Mesothelial cell of epicardium (in vitro differentiated cells): ENCODE measurements at regions not wholly inside any gene's neighbourhood (a gene's known extent, or its start where the extent isn't known, plus 50 kb on each side); places are given as distances from the start of the nearest gene placed in this dataset.

Experiments used
- DNase-seq, 2 experiments: peaks; one replicate each; pipeline ENCODE4 v3.0.0; 2021; ENCODE audit warnings: low spot score in 2 of 2; ENCODE audit not compliant: unreplicated experiment in 2 of 2
- H3K27ac Mint-ChIP-seq: 2 replicates; pipeline ENCODE4 v1.8.0; 2021; ENCODE audit warnings: mixed read lengths
- H3K27me3 Mint-ChIP-seq: 2 replicates; pipeline ENCODE4 v1.8.0; 2021; ENCODE audit warnings: low read depth, mixed read lengths
- H3K36me3 Mint-ChIP-seq: 2 replicates; pipeline ENCODE4 v1.8.0; 2021; ENCODE audit warnings: mixed read lengths
- H3K4me1 Mint-ChIP-seq: 2 replicates; pipeline ENCODE4 v1.8.0; 2021; ENCODE audit warnings: mixed read lengths
- H3K4me3 Mint-ChIP-seq: 2 replicates; pipeline ENCODE4 v1.8.0; 2021; ENCODE audit warnings: mild to moderate bottlenecking, moderate library complexity, mixed read lengths
- H3K9me3 Mint-ChIP-seq: 2 replicates; pipeline ENCODE4 v1.8.0; 2021; ENCODE audit warnings: mixed read lengths
- CTCF ChIP-seq: fragments of 200-600 bp; sonication (generic); IDR thresholded peaks from one replicate; pipeline ENCODE4 v1.5.0; 2021; ENCODE audit warnings: antibody characterized with exemption; ENCODE audit not compliant: unreplicated experiment

DNA sequence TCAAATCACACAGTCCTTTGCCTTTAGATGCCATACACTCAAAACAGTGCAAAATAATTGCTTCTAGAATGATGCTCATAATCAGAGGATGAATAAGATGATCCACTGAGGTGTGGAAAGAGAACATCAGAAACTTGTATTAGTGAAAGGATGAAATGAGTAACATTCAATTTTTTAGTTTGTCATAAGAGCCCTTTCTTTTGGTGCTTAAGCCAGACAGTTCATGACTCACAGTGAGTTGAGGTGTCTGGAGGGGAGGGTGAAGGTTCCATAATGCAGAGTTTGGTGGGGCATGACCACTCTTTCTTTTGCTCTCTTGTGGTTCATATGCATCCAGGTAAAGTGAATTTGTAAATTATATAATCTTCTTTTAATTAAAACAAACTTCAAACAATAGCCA is 415.0 kb upstream of the CELF4 start:
- Mint-ChIP-seq H3K36me3 (no peaks in the 10 kb centered on the region), H3K4me1 (peaks cover 2% of the 10 kb centered on the region), H3K4me3 (no peak overlapping the region), H3K27ac (no peak overlapping the region), H3K27me3 (no peaks in the 10 kb centered on the region), H3K9me3 (peaks cover 20% of the 10 kb centered on the region)
- no peak for TF ChIP-seq CTCF
- no peak for DNase-seq

DNA sequence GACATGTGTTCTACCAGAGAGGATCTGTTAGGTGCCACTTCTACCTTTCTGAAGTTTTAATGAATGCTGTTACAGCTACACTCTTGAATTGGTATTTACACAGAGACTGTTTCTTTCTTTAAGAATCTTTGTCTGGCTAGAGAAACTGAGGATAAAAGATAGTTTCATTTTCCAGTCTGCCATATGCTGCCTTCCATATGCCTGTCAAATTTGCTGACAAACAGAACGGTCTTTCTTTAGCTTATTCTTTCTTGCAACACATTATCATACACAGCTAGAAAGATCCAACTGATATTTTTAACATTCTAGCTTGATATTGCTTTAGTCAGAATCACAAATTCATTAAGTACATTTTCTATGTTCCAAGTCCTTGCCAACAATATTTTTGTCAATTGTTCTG is 409.8 kb upstream of the CELF4 start:
- no peak for TF ChIP-seq CTCF
- Mint-ChIP-seq H3K4me1 (no peaks in the 10 kb centered on the region), H3K36me3 (peaks cover 3% of the 10 kb centered on the region), H3K4me3 (no peak overlapping the region), H3K27ac (no peak overlapping the region), H3K9me3 (peaks cover 34% of the 10 kb centered on the region), H3K27me3 (no peaks in the 10 kb centered on the region)
- no peak for DNase-seq

GRCh38 chr18:37967261-37967660 is 401.7 kb upstream of the CELF4 start:
- Mint-ChIP-seq H3K36me3 (no peaks in the 10 kb centered on the region), H3K27ac (no peak overlapping the region), H3K9me3 (no peaks in the 10 kb centered on the region), H3K4me3 (no peak overlapping the region), H3K4me1 (no peaks in the 10 kb centered on the region), H3K27me3 (no peaks in the 10 kb centered on the region)
- no peak for TF ChIP-seq CTCF
- no peak for DNase-seq

- peaks cover under 1% of the 10 kb centered on the region for H3K27me3 Mint-ChIP-seq
- H3K27ac Mint-ChIP-seq = no peak overlapping the region
- no peaks in the 10 kb centered on the region for H3K4me1 Mint-ChIP-seq
- H3K9me3 Mint-ChIP-seq = peaks cover 6% of the 10 kb centered on the region
- H3K36me3 Mint-ChIP-seq = no peaks in the 10 kb centered on the region
- no peak overlapping the region for H3K4me3 Mint-ChIP-seq
- no peak for TF ChIP-seq CTCF
- DNase-seq = no peak
Observed at GRCh38 chr18:37965572-37965970, 400.0 kb upstream of the CELF4 start.

DNA sequence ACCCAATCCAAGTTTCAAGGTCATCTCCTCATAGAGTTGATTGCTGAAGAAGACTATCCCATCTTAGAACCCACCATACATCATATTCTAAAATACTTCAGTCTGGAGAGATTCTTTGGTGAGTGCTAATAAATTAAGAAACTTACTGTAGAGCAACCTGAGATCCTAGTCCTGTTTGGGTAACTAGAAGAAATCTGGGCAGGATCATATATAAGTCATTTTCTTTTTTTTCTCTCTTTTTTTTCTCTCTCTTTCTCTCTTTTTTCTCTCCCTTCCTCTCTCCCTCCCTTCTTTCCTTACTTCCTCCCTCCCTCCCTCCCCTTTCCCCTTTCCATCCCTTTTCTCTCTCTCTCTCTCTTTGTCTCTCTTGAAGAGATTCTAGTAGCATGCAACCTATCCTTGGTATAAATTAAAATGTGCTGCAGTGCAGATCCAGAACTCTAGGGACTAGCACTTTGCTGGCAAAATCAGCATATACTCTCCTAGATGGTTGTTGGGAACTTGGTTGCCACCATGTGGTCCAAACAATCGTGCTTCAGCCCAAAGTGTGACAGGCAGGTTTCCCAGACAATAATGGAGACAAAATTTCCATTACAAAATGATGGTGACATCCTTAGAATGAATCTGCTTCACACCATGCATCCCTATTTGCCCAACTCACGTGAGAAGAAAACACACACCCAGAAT is 399.4 kb upstream of the CELF4 start:
- H3K4me3 Mint-ChIP-seq = no peak overlapping the region
- no peak for TF ChIP-seq CTCF
- DNase-seq = no peak
- peaks cover 11% of the 10 kb centered on the region for H3K9me3 Mint-ChIP-seq
- H3K36me3 Mint-ChIP-seq = no peaks in the 10 kb centered on the region
- H3K27me3 Mint-ChIP-seq = peaks cover 1% of the 10 kb centered on the region
- no peak overlapping the region for H3K27ac Mint-ChIP-seq
- no peaks in the 10 kb centered on the region for H3K4me1 Mint-ChIP-seq

GRCh38 chr18:37963837-37964236 is 398.2 kb upstream of the CELF4 start:
- Mint-ChIP-seq H3K4me3 (no peak overlapping the region), H3K27ac (no peak overlapping the region), H3K4me1 (no peaks in the 10 kb centered on the region), H3K27me3 (peaks cover 1% of the 10 kb centered on the region), H3K36me3 (no peaks in the 10 kb centered on the region), H3K9me3 (peaks cover 15% of the 10 kb centered on the region)
- no peak for DNase-seq
- no peak for TF ChIP-seq CTCF
